Keratinocyte (primary cell): ENCODE measurements at regions not wholly inside any gene's neighbourhood (a gene's known extent, or its start where the extent isn't known, plus 50 kb on each side); places are given as distances from the start of the nearest gene placed in this dataset.

ENCODE experiments used
- DNase-seq: peaks from one replicate; pipeline ENCODE4 v3.0.0-alpha.2; 2011; ENCODE audit warnings: low read depth, missing footprints, low spot score
- FAIRE-seq: peaks from 2 replicates; lab custom pipeline; 2011; peaks lifted over from hg19 to GRCh38; lab: Jason Lieb, UNC
- H2AFZ ChIP-seq: 2 replicates; pipeline ENCODE4 v1.6.0; 2012; ENCODE audit warnings: low read length, control low read depth, inconsistent platforms; ENCODE audit not compliant: control insufficient read depth
- H3K27ac ChIP-seq: 2 replicates; pipeline ENCODE4 v1.5.1; 2011; ENCODE audit warnings: low read length; ENCODE audit not compliant: control insufficient read depth, insufficient read depth
- H3K27me3 ChIP-seq: 3 replicates; pipeline ENCODE4 v1.6.0; 2011; ENCODE audit warnings: low read length; ENCODE audit not compliant: control insufficient read depth, insufficient read depth; ENCODE audit errors: extremely low read depth
- H3K36me3 ChIP-seq, 2 experiments: 2 replicates in 1 of 2; 3 replicates in 1 of 2; pipeline ENCODE4 v1.5.1; 2011; ENCODE audit warnings: low read length in 2 of 2, mild to moderate bottlenecking in 1 of 2; ENCODE audit not compliant: control insufficient read depth in 2 of 2, insufficient read depth in 2 of 2; ENCODE audit errors: extremely low read depth in 1 of 2
- H3K4me1 ChIP-seq: 3 replicates; pipeline ENCODE4 v1.5.1; 2011; ENCODE audit warnings: low read length; ENCODE audit not compliant: control insufficient read depth, insufficient read depth; ENCODE audit errors: extremely low read depth
- H3K4me2 ChIP-seq: 3 replicates; pipeline ENCODE4 v1.6.0; 2011; ENCODE audit warnings: low read depth, low read length; ENCODE audit not compliant: control insufficient read depth, insufficient read depth; ENCODE audit errors: extremely low read depth
- H3K4me3 ChIP-seq, 3 experiments: fragments of 200-600 bp in 1 of 3; sonication (generic) in 1 of 3; 2 replicates in 2 of 3; 3 replicates in 1 of 3; pipeline ENCODE4 v1.5.1; 2011 to 2016; ENCODE audit warnings: low read length in 3 of 3, mild to moderate bottlenecking in 3 of 3, control low read depth in 2 of 3, inconsistent platforms in 1 of 3, low read depth in 1 of 3, mixed read lengths in 1 of 3, mixed run types in 1 of 3, moderate library complexity in 1 of 3; ENCODE audit not compliant: control insufficient read depth in 2 of 3, insufficient read depth in 2 of 3; ENCODE audit errors: extremely low read depth in 1 of 3
- H3K79me2 ChIP-seq: 2 replicates; pipeline ENCODE4 v1.6.0; 2012; ENCODE audit warnings: low read length; ENCODE audit not compliant: control insufficient read depth, insufficient read depth
- H3K9ac ChIP-seq: 3 replicates; pipeline ENCODE4 v1.6.0; 2011; ENCODE audit warnings: low read length; ENCODE audit not compliant: control insufficient read depth, insufficient read depth; ENCODE audit errors: extremely low read depth
- H3K9me1 ChIP-seq: 3 replicates; pipeline ENCODE4 v1.6.0; 2011; ENCODE audit warnings: low read length; ENCODE audit not compliant: control insufficient read depth, insufficient read depth; ENCODE audit errors: extremely low read depth
- H3K9me3 ChIP-seq: 2 replicates; pipeline ENCODE4 v1.5.1; 2012; ENCODE audit warnings: low read depth, low read length; ENCODE audit not compliant: control insufficient read depth
- H4K20me1 ChIP-seq: 3 replicates; pipeline ENCODE4 v1.6.0; 2011; ENCODE audit warnings: low read length; ENCODE audit not compliant: control insufficient read depth, insufficient read depth; ENCODE audit errors: extremely low read depth
- EZH2 ChIP-seq: IDR thresholded peaks from one replicate; pipeline ENCODE4 v1.6.1; 2012; ENCODE audit warnings: inconsistent platforms, mild to moderate bottlenecking, low read length, moderate library complexity
- dilution Hi-C: fragments of 300-500 bp; cut with MboI; formaldehyde crosslinking; loops from one replicate; pipeline ENCODE4 v1.7.0; 2020; ENCODE audit warnings: low sequenced_read_pairs; ENCODE audit not compliant: extremely low pct_ligation_motif_present
- TF ChIP-seq, protein P1 (sequence below), 3 experiments: IDR thresholded peaks in 1 of 3; conservative IDR thresholded peaks in 1 of 3; optimal IDR thresholded peaks in 1 of 3; 2 replicates in 2 of 3; 3 replicates in 1 of 3; pipeline versions ENCODE3 to v1.5.1; 2011; ENCODE audit warnings: low read length in 3 of 3, mild to moderate bottlenecking in 3 of 3, moderate library complexity in 2 of 3, control low read depth in 1 of 3, inconsistent platforms in 1 of 3; ENCODE audit not compliant: insufficient read depth in 2 of 3; ENCODE audit errors: extremely low read depth in 1 of 3

DNA sequence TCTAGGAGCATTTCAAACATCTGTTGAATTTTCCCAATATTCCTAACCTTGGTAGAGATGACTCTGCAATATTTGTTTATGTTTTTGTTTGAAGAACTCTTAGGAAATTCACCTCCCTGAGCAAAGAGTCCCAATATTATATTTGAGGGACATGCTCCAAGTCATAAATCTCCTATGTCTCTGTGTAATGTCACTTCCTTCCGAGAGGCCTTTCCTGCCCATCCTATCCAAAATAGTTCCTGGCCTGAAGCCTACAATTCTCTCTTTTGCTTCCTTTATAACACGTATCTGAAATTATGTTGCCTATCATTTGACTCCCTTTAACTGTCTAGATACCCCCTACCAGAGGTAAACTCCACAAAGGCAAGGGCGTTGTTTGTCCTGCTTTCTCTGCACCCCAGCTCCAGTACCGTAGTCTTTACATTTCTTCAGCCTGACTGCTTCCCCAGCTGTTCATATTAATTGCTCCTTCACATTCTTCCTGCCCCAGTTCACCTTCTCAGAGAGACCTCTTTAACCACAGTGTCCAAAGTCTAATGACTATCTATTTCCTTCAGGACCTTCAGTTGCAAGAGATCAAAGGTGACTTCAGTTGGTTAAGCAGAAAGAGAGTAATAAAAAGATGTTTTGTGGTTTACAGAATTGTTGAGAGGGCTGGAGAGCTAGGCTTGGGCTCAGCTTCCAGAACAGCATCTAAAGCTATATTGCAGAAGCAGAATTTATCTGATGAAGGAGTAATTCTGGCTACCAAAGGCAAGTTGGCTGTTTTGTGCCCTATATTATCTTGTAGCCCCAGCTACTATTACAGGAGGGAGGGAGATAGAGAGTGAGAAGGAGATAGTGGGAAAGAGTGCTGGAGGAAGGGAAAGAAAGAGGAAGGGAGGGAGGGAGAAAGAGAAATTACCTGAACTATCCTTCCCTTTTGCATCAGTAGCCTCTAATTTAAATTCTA lies 109.3 kb upstream of the TMEM161B start:
- Histone ChIP-seq H2AFZ (no peak overlapping the region), H3K36me3 (no peaks in the 10 kb centered on the region), H3K79me2 (no peaks in the 10 kb centered on the region), H3K27ac (no peak overlapping the region), H3K9me1 (no peaks in the 10 kb centered on the region), H3K27me3 (no peaks in the 10 kb centered on the region), H3K9me3 (no peaks in the 10 kb centered on the region), H3K4me2 (no peak overlapping the region), H3K4me3 (no peak overlapping the region), H3K9ac (no peak overlapping the region), H4K20me1 (no peaks in the 10 kb centered on the region), H3K4me1 (no peaks in the 10 kb centered on the region)
- dilution Hi-C loops, result no loop called here
- DNase-seq (no peak), FAIRE-seq (no peak)
- TF ChIP-seq, protein P1, sequence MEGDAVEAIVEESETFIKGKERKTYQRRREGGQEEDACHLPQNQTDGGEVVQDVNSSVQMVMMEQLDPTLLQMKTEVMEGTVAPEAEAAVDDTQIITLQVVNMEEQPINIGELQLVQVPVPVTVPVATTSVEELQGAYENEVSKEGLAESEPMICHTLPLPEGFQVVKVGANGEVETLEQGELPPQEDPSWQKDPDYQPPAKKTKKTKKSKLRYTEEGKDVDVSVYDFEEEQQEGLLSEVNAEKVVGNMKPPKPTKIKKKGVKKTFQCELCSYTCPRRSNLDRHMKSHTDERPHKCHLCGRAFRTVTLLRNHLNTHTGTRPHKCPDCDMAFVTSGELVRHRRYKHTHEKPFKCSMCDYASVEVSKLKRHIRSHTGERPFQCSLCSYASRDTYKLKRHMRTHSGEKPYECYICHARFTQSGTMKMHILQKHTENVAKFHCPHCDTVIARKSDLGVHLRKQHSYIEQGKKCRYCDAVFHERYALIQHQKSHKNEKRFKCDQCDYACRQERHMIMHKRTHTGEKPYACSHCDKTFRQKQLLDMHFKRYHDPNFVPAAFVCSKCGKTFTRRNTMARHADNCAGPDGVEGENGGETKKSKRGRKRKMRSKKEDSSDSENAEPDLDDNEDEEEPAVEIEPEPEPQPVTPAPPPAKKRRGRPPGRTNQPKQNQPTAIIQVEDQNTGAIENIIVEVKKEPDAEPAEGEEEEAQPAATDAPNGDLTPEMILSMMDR (optimal IDR thresholded peaks at IDR 0.05 in 1 of 3, IDR thresholded peaks at IDR 0.05 in 1 of 3, conservative IDR thresholded peaks at IDR 0.05 in 1 of 3; ENCODE audit: extremely low read depth in 1 of 3, insufficient read depth in 2 of 3, low read length in 3 of 3), result no peak
- no peak for TF ChIP-seq EZH2

DNA sequence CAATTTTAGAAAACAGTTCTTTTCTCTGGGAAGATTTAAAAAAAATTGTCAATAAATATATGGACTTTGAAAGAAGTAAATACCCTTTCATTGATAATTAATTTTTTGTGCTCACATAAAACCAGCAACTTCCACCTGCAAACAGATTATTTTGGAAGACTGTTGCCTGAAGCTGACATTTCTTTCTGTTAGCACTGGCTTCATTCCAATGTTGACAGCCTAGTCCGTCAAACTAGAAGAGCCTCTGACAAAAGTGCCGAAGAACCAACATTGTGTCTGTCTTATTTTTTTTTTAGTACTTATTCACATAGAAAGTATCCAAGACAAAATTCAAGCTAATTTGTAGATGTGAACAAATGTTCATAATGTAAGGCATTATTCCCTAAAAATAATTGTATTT lies 108.6 kb upstream of the TMEM161B start:
- no peak overlapping the region for H3K4me3 ChIP-seq
- H3K4me2 ChIP-seq, result no peak overlapping the region
- FAIRE-seq (no peak), DNase-seq (no peak)
- H3K79me2 ChIP-seq, result no peaks in the 10 kb centered on the region
- dilution Hi-C loops, result no loop called here
- H3K27ac ChIP-seq, result no peak overlapping the region
- H3K27me3 ChIP-seq, result no peaks in the 10 kb centered on the region
- TF ChIP-seq EZH2, result no peak
- TF ChIP-seq, protein P1 (optimal IDR thresholded peaks at IDR 0.05 in 1 of 3, IDR thresholded peaks at IDR 0.05 in 1 of 3, conservative IDR thresholded peaks at IDR 0.05 in 1 of 3; ENCODE audit: extremely low read depth in 1 of 3, insufficient read depth in 2 of 3, low read length in 3 of 3), result no peak
- no peaks in the 10 kb centered on the region for H3K4me1 ChIP-seq
- no peaks in the 10 kb centered on the region for H3K36me3 ChIP-seq
- H3K9ac ChIP-seq, result no peak overlapping the region
- no peak overlapping the region for H2AFZ ChIP-seq
- H4K20me1 ChIP-seq, result no peaks in the 10 kb centered on the region
- no peaks in the 10 kb centered on the region for H3K9me1 ChIP-seq
- H3K9me3 ChIP-seq, result no peaks in the 10 kb centered on the region
